ENCODE measurements at regions not wholly inside any gene's neighbourhood (a gene's known extent, or its start where the extent isn't known, plus 50 kb on each side); places are given as distances from the start of the nearest gene placed in this dataset.

DNA sequence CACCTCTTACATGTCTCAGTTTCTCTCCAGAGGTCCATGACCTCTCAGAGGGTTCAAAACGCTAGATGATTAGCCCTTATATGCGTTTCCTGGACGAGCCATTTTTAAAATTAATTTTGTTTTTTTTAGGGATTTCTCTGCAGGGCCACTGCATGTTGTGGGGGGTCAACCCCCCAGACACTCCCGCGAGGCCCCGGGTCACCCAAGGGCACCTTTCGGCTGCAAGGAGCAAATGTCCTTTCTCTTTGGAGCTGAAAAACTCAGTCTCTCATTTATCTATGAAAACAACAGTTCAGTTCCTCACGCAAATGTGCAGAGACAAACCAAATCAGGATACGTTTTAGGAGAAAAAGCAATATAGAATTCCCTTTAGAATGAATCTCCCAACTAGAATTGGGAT is 944.3 kb upstream of the SEMA6D start:
- peaks cover 4 to 8% of the 10 kb centered on the region in 2 donors for H3K36me3 Mint-ChIP-seq (ENCODE audit: insufficient read depth in 2 of 2)
- DNase-seq (no peak), ATAC-seq (replicated peaks in 1 of 2) (no peak)
- H3K27me3 Mint-ChIP-seq (ENCODE audit: low read depth): no peaks in the 10 kb centered on the region
- no peak overlapping the region for H3K4me3 Mint-ChIP-seq
- H3K4me1 Mint-ChIP-seq (ENCODE audit: low read depth): no peaks in the 10 kb centered on the region
- H3K9me3 Mint-ChIP-seq: peaks cover 1 to 8% of the 10 kb centered on the region in 2 donors
- H3K27ac Mint-ChIP-seq: no peak overlapping the region

DNA sequence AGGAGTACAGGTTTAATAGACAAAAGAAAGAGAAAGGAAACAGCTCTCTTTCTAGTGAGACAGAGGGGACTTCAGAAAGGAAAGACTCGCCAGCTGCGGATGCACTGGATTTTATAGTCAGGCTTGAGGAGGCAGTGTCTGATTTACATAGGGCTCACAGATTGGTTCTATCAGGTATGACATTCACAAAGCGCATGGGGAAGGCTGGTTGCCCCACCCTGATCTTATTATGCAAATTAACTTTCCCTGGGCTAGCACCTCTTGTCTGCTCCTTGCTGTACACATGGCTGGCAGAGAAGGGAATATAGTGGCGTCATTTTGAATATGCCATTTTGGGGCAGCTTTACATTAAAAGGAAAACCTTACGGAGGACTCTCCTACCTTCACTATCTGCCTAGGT is 938.4 kb upstream of the SEMA6D start:
- DNase-seq (no peak), ATAC-seq (replicated peaks in 1 of 2) (no peak)
- Mint-ChIP-seq H3K27ac (no peak overlapping the region), H3K9me3 (peaks cover 4 to 16% of the 10 kb centered on the region in 2 donors), H3K4me1 (ENCODE audit: low read depth) (no peaks in the 10 kb centered on the region), H3K36me3 (ENCODE audit: insufficient read depth in 2 of 2) (no peaks in the 10 kb centered on the region), H3K4me3 (no peak overlapping the region), H3K27me3 (ENCODE audit: low read depth) (no peaks in the 10 kb centered on the region)

DNA sequence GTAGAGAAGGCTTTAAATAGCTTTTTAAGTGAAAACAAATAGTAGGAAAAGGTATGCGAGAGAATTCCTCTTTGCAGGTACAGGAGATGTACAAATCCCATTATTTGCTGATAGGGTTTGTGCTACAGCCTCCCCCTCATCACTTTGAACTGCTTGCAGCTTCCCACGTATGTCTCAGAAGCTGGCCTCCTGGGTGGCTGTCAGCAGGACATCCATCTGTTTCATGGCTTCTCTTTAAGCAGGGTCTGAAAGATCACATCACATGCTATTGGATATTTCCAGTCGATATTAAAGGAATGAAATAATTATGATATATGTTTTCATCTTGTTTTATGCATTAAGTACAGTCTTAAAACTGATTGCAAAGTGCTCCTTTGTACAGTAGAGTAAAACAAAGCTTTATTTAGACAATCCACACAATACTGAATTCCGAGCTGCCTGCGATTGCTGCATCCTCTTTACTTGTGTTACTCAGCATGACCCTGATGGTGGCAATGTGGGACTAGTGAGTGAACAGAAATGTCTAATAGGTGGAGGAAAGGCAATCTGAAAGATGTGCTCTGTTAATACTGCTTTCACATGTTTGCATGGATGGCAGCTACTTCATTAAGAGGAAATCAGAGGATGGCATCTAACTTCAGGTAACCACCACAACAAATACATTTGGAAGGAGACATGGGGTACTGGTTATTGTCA is 930.6 kb upstream of the SEMA6D start:
- Mint-ChIP-seq H3K27me3 (ENCODE audit: low read depth) (no peaks in the 10 kb centered on the region), H3K36me3 (ENCODE audit: insufficient read depth in 2 of 2) (no peaks in the 10 kb centered on the region)

GRCh38 chr15:46795685-46796084 is 921.6 kb upstream of the SEMA6D start:
- no peak for ATAC-seq (replicated peaks in 1 of 2)
- H3K27ac Mint-ChIP-seq: no peak overlapping the region
- no peaks in the 10 kb centered on the region for H3K27me3 Mint-ChIP-seq (ENCODE audit: low read depth)
- no peak overlapping the region for H3K4me3 Mint-ChIP-seq
- DNase-seq: no peak
- no peaks in the 10 kb centered on the region for H3K4me1 Mint-ChIP-seq (ENCODE audit: low read depth)
- H3K9me3 Mint-ChIP-seq: peaks cover 7 to 12% of the 10 kb centered on the region in 2 donors
- no peaks in the 10 kb centered on the region for H3K36me3 Mint-ChIP-seq (ENCODE audit: insufficient read depth in 2 of 2)

More for the DNA sequence above, 930.6 kb upstream of the SEMA6D start:
- no peaks in the 10 kb centered on the region for H3K4me1 Mint-ChIP-seq (ENCODE audit: low read depth)
- no peak for DNase-seq
- no peak overlapping the region for H3K27ac Mint-ChIP-seq
- ATAC-seq (replicated peaks in 1 of 2): no peak
- no peak overlapping the region for H3K4me3 Mint-ChIP-seq
- H3K9me3 Mint-ChIP-seq: peaks cover 3 to 11% of the 10 kb centered on the region in 2 donors

DNA sequence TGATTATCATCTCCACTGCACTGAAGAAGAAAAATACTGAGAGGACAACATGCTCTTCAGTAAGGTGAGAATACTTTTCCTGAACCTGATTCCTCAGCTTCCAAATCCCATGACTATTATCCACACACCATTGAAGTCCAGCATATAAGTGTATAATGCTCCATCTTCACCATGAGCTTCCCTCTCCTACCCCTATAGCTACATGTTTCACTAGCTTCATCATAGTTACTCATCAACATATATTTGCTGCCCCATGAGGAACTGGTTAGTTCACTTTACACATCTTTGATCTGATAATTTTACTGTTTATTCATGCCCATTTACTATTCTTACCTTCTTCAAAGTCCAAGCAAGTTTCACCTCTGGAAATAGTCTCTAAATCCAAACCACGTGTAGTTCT is 908.5 kb upstream of the SEMA6D start:
- ATAC-seq (replicated peaks in 1 of 2) (no peak), DNase-seq (no peak)
- Mint-ChIP-seq H3K4me3 (no peak overlapping the region), H3K9me3 (peaks cover 4 to 11% of the 10 kb centered on the region in 2 donors), H3K27me3 (ENCODE audit: low read depth) (no peaks in the 10 kb centered on the region), H3K27ac (no peak overlapping the region), H3K4me1 (ENCODE audit: low read depth) (no peaks in the 10 kb centered on the region), H3K36me3 (ENCODE audit: insufficient read depth in 2 of 2) (no peaks in the 10 kb centered on the region)

DNA sequence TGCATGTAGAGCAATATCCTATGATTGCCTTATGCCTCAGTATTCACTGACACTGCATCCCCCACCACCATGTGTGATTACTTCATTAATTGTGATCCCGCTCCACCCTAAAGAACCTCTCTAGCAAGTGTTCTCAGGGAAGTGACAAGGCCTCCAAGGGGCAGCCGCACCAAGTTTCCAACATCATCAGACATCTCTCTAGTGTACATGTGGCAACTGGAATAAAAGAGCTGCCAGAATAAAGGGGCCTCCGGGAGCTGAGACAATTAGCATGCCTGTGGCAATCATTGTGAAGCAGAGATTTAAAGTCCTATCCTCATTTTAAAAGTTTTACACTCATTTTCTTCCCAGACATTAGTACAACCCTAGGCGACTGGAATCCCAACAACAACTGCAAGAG is 902.1 kb upstream of the SEMA6D start:
- DNase-seq: no peak
- ATAC-seq (replicated peaks in 1 of 2): no peak
- no peak overlapping the region for H3K27ac Mint-ChIP-seq
- no peaks in the 10 kb centered on the region for H3K4me1 Mint-ChIP-seq (ENCODE audit: low read depth)
- peaks cover 10 to 12% of the 10 kb centered on the region in 2 donors for H3K9me3 Mint-ChIP-seq
- no peaks in the 10 kb centered on the region for H3K27me3 Mint-ChIP-seq (ENCODE audit: low read depth)
- no peak overlapping the region for H3K4me3 Mint-ChIP-seq
- H3K36me3 Mint-ChIP-seq (ENCODE audit: insufficient read depth in 2 of 2): peaks cover 0 to 3% of the 10 kb centered on the region in 2 donors

- Mint-ChIP-seq H3K27ac (no peak overlapping the region), H3K36me3 (ENCODE audit: insufficient read depth in 2 of 2) (peaks cover 0 to 3% of the 10 kb centered on the region in 2 donors), H3K4me1 (ENCODE audit: low read depth) (no peaks in the 10 kb centered on the region), H3K4me3 (no peak overlapping the region), H3K9me3 (peaks cover 9 to 10% of the 10 kb centered on the region in 2 donors), H3K27me3 (ENCODE audit: low read depth) (no peaks in the 10 kb centered on the region)
- ATAC-seq (replicated peaks in 1 of 2) (no peak), DNase-seq (no peak)
Observed at GRCh38 chr15:46815765-46816164, 901.5 kb upstream of the SEMA6D start.

- Mint-ChIP-seq H3K4me1 (ENCODE audit: low read depth) (no peaks in the 10 kb centered on the region), H3K4me3 (no peak overlapping the region), H3K36me3 (ENCODE audit: insufficient read depth in 2 of 2) (no peaks in the 10 kb centered on the region), H3K9me3 (peaks cover 5 to 11% of the 10 kb centered on the region in 2 donors), H3K27ac (no peak overlapping the region), H3K27me3 (ENCODE audit: low read depth) (no peaks in the 10 kb centered on the region)
- DNase-seq: no peak
- no peak for ATAC-seq (replicated peaks in 1 of 2)
Observed at GRCh38 chr15:46848704-46849103, 868.6 kb upstream of the SEMA6D start.

DNA sequence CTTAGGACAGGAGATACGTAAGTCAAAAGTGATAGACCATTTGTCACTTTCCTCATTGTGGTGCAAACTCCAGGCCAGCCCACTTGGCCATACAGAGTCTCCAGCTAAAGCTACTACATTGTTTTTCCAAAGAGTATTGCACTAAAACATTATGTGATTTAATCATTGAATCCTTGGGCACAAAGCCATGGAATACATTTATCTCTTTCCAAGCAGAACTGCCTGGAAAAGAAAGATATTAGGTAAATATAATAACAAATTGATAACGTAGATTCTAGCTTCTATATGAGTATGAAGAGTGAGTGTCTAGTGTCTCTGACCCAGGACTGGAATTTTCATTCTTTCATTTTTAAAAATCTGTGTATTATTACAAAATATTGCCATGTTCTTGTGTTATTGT is 863.7 kb upstream of the SEMA6D start:
- no peak for ATAC-seq (replicated peaks in 1 of 2)

GRCh38 chr15:46854564-46854963 is 862.7 kb upstream of the SEMA6D start:
- H3K27ac Mint-ChIP-seq: no peak overlapping the region
- peaks cover 7 to 8% of the 10 kb centered on the region in 2 donors for H3K9me3 Mint-ChIP-seq
- no peaks in the 10 kb centered on the region for H3K27me3 Mint-ChIP-seq (ENCODE audit: low read depth)
- no peak for ATAC-seq (replicated peaks in 1 of 2)
- no peaks in the 10 kb centered on the region for H3K36me3 Mint-ChIP-seq (ENCODE audit: insufficient read depth in 2 of 2)
- H3K4me3 Mint-ChIP-seq: no peak overlapping the region
- H3K4me1 Mint-ChIP-seq (ENCODE audit: low read depth): no peaks in the 10 kb centered on the region
- DNase-seq: no peak

More for the DNA sequence above, 863.7 kb upstream of the SEMA6D start:
- Mint-ChIP-seq H3K9me3 (peaks cover 9 to 13% of the 10 kb centered on the region in 2 donors), H3K27ac (no peak overlapping the region), H3K36me3 (ENCODE audit: insufficient read depth in 2 of 2) (no peaks in the 10 kb centered on the region), H3K4me1 (ENCODE audit: low read depth) (no peaks in the 10 kb centered on the region), H3K27me3 (ENCODE audit: low read depth) (no peaks in the 10 kb centered on the region), H3K4me3 (no peak overlapping the region)
- DNase-seq: no peak

DNA sequence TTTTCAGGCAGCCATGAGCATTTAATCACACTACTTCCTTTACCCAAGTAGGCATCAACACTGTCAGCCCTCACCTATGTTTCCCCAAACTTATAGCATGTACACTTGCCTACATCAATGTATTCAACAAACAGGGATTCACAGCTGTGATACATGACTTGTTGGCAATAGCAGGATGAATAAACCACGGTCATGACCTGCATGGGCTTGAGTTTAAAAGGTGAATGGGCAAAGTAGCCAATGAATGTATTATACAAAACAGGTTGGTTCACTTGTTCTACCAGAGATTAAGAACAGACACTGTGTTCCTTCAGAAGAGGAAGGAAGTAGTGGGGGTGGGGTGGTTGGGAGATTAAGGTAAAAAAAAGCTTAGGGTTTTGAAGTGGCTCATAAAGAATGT is 861.9 kb upstream of the SEMA6D start:
- peaks cover 6 to 8% of the 10 kb centered on the region in 2 donors for H3K9me3 Mint-ChIP-seq
- no peak overlapping the region for H3K27ac Mint-ChIP-seq

DNA sequence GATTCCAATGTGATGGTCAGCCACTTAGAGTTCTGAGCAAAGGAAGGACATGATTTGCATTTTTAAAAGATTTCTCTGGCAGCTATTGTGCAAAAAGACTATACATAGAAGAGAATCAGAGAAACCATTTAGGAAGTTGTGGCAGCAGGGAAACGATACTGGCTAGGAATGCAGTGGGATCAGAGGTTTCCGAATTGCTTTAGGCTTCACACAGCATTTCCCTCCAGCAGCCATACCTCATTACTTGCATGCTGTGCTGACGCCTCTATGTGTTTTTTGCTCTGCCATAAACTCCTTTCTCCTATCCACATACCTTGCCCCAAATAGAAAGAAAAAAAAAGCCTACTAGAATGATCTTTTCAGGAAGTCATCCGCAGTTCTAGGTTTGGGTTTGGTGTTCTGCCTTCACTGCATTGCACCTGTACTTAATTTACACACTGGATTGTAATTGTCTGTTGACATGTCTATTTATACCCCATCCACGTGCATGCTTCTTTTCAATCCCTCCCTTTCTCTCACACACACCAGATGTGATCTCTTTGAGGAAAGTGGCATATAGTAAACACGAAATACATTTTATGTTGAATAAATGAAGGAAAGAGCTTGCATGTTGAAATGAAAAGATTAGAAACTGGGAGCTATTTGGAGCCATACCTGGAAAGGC is 860.3 kb upstream of the SEMA6D start:
- no peaks in the 10 kb centered on the region for H3K4me1 Mint-ChIP-seq (ENCODE audit: low read depth)
- H3K36me3 Mint-ChIP-seq (ENCODE audit: insufficient read depth in 2 of 2): no peaks in the 10 kb centered on the region
- H3K27me3 Mint-ChIP-seq (ENCODE audit: low read depth): no peaks in the 10 kb centered on the region
- DNase-seq (no peak), ATAC-seq (replicated peaks in 1 of 2) (no peak)
- peaks cover 6 to 8% of the 10 kb centered on the region in 2 donors for H3K9me3 Mint-ChIP-seq
- H3K27ac Mint-ChIP-seq: no peak overlapping the region
- no peak overlapping the region for H3K4me3 Mint-ChIP-seq

More for the DNA sequence above, 861.9 kb upstream of the SEMA6D start:
- H3K4me1 Mint-ChIP-seq (ENCODE audit: low read depth): no peaks in the 10 kb centered on the region
- DNase-seq (no peak), ATAC-seq (replicated peaks in 1 of 2) (no peak)
- no peaks in the 10 kb centered on the region for H3K36me3 Mint-ChIP-seq (ENCODE audit: insufficient read depth in 2 of 2)
- H3K27me3 Mint-ChIP-seq (ENCODE audit: low read depth): no peaks in the 10 kb centered on the region
- no peak overlapping the region for H3K4me3 Mint-ChIP-seq

DNA sequence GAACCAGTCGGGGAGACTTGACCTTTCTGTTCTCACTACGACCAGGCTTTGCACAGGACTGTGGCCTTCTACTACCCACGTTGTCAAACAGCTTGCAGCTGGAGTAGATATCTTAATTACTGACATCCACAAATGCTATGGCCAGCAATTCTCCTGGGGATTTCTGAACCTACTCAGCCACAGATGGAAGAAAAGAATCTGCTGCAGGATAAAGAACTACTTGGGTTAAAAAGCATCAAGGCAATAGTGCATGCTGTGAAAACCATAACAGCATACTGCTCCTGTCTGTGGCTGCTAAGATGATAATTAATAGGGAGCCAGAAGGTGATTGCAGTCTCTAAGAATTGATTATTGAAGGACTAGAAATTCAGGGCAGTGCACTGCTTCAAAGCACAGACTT is 859.2 kb upstream of the SEMA6D start:
- no peaks in the 10 kb centered on the region for H3K36me3 Mint-ChIP-seq (ENCODE audit: insufficient read depth in 2 of 2)
- peaks cover 10% of the 10 kb centered on the region in 2 donors for H3K9me3 Mint-ChIP-seq
- DNase-seq: no peak
- no peak overlapping the region for H3K4me3 Mint-ChIP-seq
- ATAC-seq (replicated peaks in 1 of 2): no peak
- H3K4me1 Mint-ChIP-seq (ENCODE audit: low read depth): no peaks in the 10 kb centered on the region
- no peaks in the 10 kb centered on the region for H3K27me3 Mint-ChIP-seq (ENCODE audit: low read depth)
- no peak overlapping the region for H3K27ac Mint-ChIP-seq

- Mint-ChIP-seq H3K4me3 (no peak overlapping the region), H3K27me3 (ENCODE audit: low read depth) (no peaks in the 10 kb centered on the region), H3K27ac (no peak overlapping the region)
Observed at GRCh38 chr15:46861796-46862195, 855.5 kb upstream of the SEMA6D start.

More at GRCh38 chr15:46861796-46862195, 855.5 kb upstream of the SEMA6D start:
- ATAC-seq (replicated peaks in 1 of 2): no peak
- H3K9me3 Mint-ChIP-seq: peaks cover 3 to 8% of the 10 kb centered on the region in 2 donors
- H3K36me3 Mint-ChIP-seq (ENCODE audit: insufficient read depth in 2 of 2): no peaks in the 10 kb centered on the region
- H3K4me1 Mint-ChIP-seq (ENCODE audit: low read depth): no peaks in the 10 kb centered on the region
- DNase-seq: no peak
